GM19043 (cell line): ENCODE measurements at regions not wholly inside any gene's neighbourhood (a gene's known extent, or its start where the extent isn't known, plus 50 kb on each side); places are given as distances from the start of the nearest gene placed in this dataset.

Source experiments
- ATAC-seq: cut with Tn5 transposase; IDR thresholded peaks from one replicate; pipeline ENCODE4 v1.9.1; 2021; ENCODE audit warnings: low read depth; ENCODE audit not compliant: unreplicated experiment

DNA sequence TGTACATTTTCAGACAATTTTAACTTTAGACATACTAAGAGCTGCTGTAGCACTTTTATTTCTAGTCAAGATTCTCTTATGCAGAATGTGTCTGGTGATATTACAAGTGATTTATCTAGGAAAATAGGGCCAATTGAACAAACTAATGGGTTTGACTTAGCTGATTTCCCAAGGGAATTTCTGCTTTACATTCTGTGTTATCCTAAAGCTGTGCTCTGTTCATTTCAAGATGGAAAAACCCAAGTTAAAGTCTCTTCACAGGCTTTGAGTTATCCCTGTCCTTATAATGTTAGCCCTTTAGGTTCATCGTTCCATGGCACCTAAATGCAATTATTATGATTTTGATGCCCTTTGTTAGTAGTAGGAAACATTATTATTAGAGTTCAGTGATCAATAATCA, 704.9 kb upstream of the CDH18 start:
- ATAC-seq, result no peak

DNA sequence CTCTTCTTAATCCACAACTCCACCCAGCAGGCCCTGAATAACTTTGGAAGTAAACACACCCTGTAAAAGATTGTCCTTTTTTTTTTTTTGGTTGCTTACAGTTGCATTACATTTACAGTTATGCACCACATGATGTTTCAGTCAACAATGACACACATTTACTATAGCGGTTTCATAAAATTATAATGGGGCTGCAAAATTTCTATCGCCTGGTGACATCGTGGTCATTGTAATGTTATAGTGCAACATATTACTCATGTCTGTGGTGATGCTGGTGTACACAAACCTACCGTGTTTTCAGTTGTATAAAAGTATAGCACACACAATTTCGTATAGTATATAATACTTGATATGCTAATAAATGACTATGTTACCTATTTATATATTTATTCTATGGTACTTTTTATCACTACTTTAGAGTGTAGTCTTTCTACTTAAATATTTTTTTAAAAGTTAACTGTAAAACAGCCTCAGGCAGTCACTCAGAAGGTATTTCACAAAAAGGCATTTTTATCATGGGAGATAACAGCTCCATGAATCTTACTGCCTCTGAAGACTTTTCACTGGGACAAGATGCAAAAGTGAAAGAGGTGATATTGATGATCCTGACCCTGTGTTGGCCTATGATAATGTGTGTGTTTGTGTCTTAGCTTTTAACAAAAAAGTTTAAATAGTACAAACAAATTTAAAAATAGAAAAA, 695.4 kb upstream of the CDH18 start:
- no peak for ATAC-seq

DNA sequence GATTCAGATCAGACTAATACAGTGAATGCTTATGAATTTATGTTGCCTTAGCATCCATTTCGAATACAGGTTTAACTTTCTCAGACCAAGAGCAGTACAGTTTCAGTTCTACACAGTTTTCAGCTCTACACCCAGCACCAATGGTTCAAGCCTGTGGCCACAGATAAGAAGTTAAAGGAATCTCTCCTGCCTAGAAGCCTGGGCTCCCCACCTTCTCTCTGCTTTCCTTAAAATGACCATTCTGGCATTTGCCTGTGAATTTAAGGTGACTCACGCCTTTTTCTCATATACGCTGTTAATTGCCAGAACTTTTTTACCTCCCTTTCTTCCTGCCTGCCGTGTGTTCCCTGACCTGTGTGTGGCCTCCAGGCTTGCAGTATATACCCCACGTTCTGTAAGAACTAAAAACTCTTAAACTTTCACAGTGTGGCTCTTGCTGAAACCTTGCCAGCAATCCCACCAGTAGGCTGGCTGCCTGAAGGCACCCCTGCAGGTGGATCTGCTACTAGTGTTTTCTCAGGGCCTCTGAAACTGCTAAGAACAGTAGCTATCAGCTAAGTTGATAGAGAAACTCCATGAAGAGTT, 692.8 kb upstream of the CDH18 start:
- no peak for ATAC-seq

DNA sequence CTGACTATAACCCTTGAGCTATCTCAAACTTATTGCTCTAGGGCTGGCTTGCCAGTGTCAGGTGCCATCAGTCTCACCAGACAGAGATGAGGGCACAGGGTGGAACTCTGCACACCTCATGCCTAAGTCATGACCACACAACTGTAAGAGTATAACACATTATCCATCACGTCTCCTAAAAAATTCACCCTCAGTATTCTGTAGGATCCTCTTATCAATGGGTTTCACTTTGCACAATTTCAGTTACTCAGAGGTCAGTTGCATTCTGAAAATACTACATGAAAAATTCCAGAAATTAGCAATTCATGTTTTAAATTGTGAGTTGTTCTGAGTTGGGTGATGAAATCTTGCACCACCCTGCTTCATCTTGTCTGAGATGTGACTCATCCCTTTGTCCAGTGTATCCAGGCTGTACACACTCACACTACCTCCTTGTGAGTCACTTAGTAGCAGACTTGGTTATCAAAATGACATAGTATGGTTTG, 690.9 kb upstream of the CDH18 start:
- no peak for ATAC-seq

DNA sequence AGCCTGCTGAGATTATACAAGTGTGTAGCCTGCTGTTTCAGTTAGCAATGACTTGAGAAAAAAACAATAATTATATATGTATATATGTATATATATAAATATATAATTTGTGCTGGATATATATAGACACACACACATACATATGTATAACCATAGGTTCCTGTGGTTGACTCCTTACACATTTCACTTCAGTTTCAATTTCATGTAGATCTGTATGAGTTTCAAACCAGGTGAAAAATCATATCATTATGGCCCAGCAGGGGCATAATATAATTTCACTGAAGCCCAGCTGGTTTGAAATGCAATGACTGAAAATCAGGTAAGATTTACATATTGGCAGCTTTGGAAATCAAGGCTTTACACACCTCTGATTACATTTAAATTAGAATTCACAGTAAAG, 690.4 kb upstream of the CDH18 start:
- ATAC-seq, result no peak

DNA sequence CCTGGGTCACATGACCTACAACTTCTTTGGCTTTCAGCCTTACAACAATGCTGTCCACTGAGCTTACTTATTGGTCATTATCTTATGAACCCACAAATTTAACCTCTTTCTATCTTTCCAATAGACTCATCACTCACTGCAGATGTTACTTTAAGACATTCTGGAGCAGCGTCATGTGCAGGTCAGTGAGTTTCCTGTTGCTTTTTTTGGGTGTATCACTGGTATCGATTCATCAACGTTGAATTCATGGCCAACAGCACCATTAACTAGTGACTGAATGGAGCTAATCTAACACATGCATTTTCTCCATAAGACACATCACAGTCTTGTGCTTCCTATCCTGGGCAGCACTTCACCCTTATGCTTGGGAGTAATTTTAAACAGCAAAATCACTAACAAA, 672.6 kb upstream of the CDH18 start:
- ATAC-seq, result no peak

DNA sequence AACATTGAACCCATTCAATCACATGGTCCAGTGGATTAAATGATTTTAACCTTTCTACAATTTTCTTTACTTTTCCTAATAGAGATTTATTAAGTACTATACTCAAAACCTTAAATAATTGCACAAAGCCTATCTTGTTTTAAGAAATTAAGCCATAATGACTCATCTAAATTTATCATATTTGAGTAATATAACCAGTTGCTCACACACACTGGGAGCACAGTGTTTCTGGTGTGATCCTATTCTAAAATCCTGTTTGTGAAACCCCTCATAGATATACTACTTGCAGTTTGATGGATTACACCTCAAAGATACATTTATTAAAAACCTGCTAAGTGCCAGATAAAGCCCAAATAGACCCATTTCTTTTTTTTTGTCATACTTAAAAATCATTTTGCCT, 668.3 kb upstream of the CDH18 start:
- no peak for ATAC-seq

DNA sequence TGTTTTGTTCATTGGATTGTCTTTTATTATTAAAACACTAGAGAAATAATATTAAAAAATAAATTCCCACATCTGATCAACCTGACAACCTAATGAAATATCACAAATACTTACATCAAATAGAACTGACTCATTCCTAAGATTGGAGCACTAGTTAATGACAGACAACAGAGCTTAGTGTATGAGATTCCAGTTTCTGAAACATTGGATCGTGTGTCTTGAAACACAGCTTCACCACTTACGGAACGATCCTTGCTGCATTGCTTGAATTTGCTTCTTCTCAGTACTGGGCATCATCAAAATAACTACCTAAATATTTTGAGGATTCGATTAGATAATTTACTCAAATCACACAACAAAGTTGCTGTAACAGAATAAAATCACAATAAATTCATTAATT, 667.2 kb upstream of the CDH18 start:
- no peak for ATAC-seq

DNA sequence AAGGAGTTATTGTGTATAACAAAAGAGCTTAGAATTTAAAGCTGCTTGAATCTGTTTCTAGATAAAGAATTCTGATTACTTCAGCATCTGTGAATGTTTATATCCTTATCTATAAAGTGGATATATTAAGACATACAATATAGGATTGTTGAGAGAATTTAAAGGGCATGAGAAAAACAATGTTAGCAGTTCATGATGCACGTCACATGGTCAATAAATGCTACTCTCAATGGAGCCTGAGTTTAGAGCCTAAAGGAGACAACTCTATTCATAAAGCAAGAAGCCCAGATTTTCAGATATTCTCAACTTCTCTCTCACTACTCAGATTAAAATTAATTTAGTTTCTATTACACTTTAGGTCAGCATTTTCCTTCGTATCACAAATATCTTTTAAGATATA, 666.7 kb upstream of the CDH18 start:
- ATAC-seq, result no peak

DNA sequence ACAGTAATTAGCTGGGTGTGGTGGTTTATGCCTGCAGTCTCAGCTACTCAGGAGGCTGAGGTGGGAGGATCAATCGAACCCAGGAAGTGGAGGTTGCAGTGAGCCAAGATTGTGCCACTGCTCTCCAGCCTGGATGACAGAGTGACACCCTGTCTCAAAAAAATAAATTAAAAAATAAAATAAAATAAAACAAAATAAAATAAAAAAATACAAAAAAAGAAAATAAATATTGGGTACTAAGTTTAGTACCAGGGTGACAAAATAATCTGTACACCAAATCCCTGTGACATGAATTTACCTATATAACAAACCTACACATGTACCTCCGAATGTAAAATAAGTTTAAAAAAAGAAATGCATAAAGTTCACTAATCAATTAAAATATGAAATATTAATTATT, 666.0 kb upstream of the CDH18 start:
- no peak for ATAC-seq

DNA sequence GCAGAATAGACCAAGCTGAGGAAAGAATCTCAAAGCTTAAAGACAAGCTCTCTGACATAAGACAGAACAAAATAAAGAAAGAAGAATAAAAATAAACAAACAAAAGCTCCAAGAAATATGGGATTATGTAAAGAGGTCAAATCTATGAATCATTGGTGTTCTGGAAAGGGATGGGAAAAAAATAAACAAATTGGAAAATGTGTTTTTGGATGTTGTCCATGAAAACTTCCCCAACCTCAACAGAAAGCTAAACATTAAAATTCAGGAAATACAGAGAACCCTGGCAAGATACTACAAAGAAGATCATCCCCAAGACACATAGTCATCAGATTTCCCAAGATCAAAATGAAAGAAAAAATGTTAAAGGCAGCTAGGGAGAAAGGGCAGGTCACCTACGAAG, 662.0 kb upstream of the CDH18 start:
- ATAC-seq, result no peak

DNA sequence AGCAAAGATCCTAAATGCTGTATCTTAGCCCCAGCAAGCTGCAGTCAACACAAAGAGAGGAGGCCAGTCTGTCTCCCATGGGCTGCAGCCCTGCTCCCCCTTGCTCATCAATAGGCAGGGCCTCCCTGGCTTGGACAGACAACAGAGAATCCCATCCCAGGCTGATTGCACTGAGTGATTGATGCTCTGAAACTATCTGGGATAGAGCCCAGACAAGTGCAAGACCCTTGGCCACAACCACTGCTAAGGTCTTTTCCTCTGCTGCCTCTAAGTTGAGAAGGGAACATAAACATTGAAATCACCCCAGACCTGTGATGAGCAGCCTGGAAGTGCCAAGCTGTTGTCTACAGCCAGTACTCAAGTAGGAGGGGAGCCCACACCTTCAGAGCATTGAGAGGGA, 661.0 kb upstream of the CDH18 start:
- no peak for ATAC-seq

DNA sequence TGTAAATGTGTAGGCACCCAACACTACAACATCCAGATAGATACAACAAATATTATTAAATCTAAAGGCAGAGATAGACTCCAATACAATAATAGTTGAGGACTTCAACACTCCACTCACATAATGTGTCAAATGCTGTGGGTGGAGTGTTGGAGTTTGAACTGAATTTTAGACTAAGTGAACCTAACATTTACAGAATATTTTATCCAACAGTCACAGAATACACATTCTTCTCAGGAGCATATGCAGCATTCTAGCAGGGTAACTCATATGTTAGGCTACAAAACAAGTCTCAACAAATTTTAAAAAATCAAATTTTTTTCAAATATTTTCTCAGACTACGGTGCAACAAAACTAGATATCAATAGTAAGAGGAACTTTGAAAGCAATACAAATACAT, 648.7 kb upstream of the CDH18 start:
- ATAC-seq, result no peak

DNA sequence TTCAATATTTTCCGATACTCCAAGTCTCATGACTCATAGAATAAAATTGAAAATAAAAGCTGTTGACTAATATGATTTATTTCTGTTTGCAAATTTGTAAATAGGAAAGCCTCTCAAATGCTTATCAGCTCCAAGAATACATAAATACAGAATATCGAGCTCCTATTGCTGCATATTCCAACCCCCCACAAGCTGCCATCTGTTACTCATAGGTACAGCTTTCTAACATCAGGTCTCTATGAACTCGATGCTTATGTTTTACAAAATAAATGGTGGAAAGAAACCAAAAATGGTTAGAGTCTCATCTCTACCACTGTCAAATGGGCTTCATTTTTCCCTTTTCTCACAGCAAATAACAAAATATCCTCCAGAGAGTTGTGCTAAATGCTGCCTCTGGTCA, 631.6 kb upstream of the CDH18 start:
- no peak for ATAC-seq

DNA sequence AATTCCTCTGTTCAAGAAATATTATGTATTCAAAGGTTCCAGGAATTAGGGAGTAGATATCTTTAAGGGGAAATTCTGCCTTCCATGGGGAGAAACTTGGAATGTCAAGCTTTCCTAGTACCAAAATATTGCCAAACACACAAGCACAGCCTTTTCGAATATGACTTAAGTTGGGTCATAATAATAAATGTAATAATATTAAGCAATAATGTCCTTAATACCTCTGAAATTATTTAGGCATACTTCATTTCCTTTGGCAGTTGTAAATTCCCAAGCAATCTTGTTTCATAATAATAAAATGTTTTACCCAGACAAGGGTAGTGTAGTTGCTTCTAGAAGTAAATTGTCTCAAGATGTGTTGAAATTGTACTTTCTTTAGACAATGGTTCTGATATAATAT, 630.3 kb upstream of the CDH18 start:
- no peak for ATAC-seq

DNA sequence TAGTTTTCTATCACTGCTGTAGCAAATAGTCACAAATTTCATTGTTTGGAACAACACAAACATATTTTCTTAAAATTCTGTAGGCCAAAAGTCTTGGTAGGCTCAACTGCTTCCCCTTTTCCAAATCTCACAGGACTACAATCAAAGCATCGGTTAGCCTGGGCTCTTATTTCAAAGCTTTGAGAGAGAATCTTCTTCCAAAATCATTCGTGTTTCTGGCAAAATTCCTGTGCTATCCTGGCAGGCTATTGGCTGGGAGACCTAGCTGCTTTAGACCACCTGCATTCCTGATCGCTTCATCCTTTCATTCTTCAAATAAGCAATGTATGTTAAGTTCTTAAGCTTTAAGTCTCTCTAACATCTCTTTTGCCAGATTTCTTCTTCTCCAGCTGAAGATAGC, 629.8 kb upstream of the CDH18 start:
- ATAC-seq, result no peak

DNA sequence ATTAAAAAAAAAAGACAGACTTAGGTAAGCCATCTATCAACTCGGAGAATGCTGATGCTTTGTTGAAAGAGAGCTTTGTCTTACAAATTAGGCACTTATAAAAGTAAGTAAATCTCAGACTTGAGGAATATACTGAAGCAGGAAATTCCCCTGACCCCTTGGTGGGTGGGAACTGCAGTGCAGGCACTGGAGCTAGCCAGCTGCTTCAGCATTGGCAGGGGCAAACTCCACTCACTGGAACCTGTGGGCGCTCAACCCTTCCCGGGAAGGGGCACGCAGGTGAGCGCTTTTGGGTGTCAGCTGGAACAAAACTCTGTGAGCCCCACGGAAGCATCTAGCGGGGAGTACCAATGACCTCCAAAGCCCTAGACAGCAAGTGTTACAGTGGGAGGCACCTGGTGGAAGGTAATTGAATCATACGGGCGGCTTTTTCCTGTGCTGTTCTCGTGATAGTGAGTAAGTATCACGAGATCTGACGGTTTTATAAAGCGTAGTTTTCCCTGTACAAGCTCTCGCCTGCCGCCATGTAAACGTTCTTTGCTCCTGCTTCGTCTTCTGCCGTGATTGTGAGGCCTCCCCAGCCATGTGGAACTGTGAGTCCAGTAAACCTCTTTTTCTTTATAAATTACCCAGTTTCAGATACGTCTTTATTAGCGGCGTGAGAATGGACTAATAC, 628.0 kb upstream of the CDH18 start:
- no peak for ATAC-seq

DNA sequence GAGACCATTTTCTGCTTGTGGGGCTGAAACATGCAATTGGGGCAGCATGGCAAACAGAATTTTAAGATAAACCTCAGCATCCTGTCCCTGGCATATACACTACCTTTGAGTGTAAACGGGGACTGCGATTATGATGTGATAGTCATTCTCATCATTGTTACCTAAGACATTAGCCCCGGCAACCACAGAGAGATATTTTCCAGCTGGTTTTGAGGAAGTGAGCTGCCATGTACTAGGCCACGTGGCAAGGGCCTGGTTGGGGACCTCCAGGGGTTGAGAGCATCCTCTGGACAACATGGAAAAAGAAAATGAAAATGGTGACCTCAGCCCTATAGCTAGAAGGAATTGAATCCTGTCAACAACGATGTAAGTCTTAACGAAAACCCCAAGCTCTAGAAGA, 623.6 kb upstream of the CDH18 start:
- no peak for ATAC-seq

DNA sequence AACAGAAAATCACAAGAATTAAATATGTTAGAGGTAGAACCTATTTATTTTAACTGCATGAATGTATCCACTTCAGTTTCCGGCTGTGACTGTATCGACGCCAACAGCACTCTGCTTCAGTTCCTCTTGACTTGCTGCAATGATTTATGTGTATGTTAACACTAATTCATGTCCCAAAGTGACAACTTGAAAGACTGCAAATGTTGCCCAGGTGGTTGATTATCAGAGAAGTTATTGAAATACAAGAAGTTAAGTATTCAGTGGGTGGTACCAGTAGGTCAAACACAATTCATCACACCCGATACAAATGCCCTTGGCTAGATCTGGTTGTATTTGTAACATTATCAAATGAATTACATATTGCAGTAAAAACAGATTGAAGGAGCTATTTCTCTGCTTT, 622.7 kb upstream of the CDH18 start:
- no peak for ATAC-seq

DNA sequence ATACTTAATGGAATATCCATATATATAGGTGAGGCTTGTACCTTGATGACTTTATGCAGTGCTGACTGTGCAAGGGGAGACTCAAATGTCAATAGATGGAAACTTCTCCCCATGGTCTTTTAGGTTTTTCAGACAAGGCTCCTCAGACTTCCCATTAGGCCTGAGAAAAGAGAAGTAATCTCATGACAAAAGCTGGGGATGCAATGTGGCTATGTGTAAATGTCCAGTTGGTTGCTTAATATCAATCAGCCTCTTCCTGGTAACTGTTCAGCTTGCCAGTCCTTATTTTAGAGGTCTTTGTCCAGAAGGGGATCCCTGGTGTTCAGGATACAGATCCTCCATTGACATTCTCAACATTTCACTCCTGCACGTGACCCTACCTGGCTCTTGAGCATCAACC, 621.1 kb upstream of the CDH18 start:
- ATAC-seq, result no peak

DNA sequence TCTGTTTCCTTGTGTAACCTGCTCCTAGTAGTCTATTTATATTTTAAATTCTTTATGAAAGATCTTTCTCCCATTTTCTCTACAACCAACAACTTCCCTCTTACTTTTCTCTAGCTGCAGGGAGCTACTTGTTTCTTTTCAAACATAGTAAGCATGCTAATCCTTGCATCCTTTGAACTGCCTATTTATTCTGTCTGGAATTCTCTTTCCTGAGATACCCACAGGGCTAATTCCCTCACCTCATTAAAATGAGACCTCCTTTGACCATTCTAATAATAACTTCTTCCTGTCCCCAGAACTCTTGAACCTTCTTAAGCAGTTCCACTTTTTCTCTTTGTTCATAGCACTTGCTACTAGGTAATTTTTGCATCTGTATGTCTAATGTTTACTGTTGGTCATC, 620.6 kb upstream of the CDH18 start:
- no peak for ATAC-seq
